B cell (primary cell): ENCODE measurements at regions not wholly inside any gene's neighbourhood (a gene's known extent, or its start where the extent isn't known, plus 50 kb on each side); places are given as distances from the start of the nearest gene placed in this dataset.

ENCODE experiments used
- ATAC-seq: fragments of 200-7000 bp; cut with Tn5 transposase; one replicate; pipeline ENCODE4 v1.10.0; 2021; ENCODE audit warnings: low read depth, mild to moderate bottlenecking, moderate number of reproducible peaks, moderate library complexity
- CTCF ChIA-PET: fragments of 350-600 bp; sonication (Branson Sonifier 250); formaldehyde crosslinking; loops from one replicate; lab custom pipeline; 2021; ENCODE audit warnings: antibody characterized with exemption, inconsistent platforms; lab: Charles Lee
- POLR2A ChIA-PET: fragments of 350-600 bp; sonication (Branson Sonifier 250); formaldehyde crosslinking; loops from one replicate; lab custom pipeline; 2021; ENCODE audit warnings: antibody characterized with exemption; lab: Charles Lee
- DNase-seq: peaks from one replicate; pipeline ENCODE4 v3.0.0; 2013
- H2AFZ ChIP-seq: 2 replicates; pipeline ENCODE4 v1.6.1; 2012; ENCODE audit warnings: mild to moderate bottlenecking, low read depth, low read length; ENCODE audit not compliant: insufficient read depth, poor library complexity, severe bottlenecking
- H3K27ac ChIP-seq, 2 donors: 1 replicate in 1 of 2; 2 replicates in 1 of 2; pipeline ENCODE4 v1.5.1; 2012 to 2013; ENCODE audit warnings: low read length in 2 of 2, mild to moderate bottlenecking in 2 of 2, moderate library complexity in 1 of 2
- H3K27me3 ChIP-seq, 4 experiments: fragments of 200-600 bp in 1 of 4; sonication (generic) in 1 of 4; replicated peaks in 1 of 4; 1 replicate in 2 of 4; 2 replicates in 2 of 4; pipeline versions ENCODE4 v1.6.1 to v1.7.0; 2013 to 2016; ENCODE audit warnings: low read length in 3 of 4, mild to moderate bottlenecking in 2 of 4, mixed read lengths in 1 of 4, moderate library complexity in 1 of 4; ENCODE audit not compliant: insufficient read depth in 4 of 4, control insufficient read depth in 3 of 4; ENCODE audit errors: control extremely low read depth in 1 of 4
- H3K36me3 ChIP-seq, 2 experiments: replicated peaks in 1 of 2; 1 replicate in 1 of 2; 2 replicates in 1 of 2; pipeline versions ENCODE4 v1.6.1 to v1.7.1; 2013; ENCODE audit warnings: low read length in 1 of 2; ENCODE audit not compliant: insufficient read depth in 2 of 2, control insufficient read depth in 1 of 2; ENCODE audit errors: control extremely low read depth in 1 of 2, extremely low read depth in 1 of 2
- H3K4me1 ChIP-seq, 2 donors: fragments of 200-600 bp in 1 of 2; sonication (generic) in 1 of 2; 1 replicate in 1 of 2; 2 replicates in 1 of 2; pipeline versions ENCODE4 v1.5.1 to v1.6.1; 2013 to 2017; ENCODE audit warnings: low read length in 2 of 2; ENCODE audit not compliant: control insufficient read depth in 2 of 2, insufficient read depth in 2 of 2
- H3K4me2 ChIP-seq: replicated peaks from 2 replicates; pipeline ENCODE3; 2012; ENCODE audit warnings: mild to moderate bottlenecking, low read depth, low read length; ENCODE audit not compliant: poor library complexity, severe bottlenecking
- H3K4me3 ChIP-seq, 5 experiments: fragments of 200-600 bp in 1 of 5; sonication (generic) in 1 of 5; 1 replicate in 3 of 5; 2 replicates in 2 of 5; pipeline versions ENCODE4 v1.5.1 to v1.7.0; 2011 to 2016; ENCODE audit warnings: low read length in 4 of 5, mild to moderate bottlenecking in 4 of 5, low read depth in 2 of 5, control low read depth in 1 of 5, moderate library complexity in 1 of 5; ENCODE audit not compliant: insufficient read depth in 1 of 5; ENCODE audit errors: control extremely low read depth in 1 of 5, extremely low read depth in 1 of 5
- H3K79me2 ChIP-seq: fragments of 200-600 bp; sonication (generic); one replicate; pipeline ENCODE4 v1.6.0; 2016; ENCODE audit warnings: low read length; ENCODE audit not compliant: control insufficient read depth, insufficient read depth
- H3K9ac ChIP-seq: fragments of 200-600 bp; sonication (generic); 2 replicates; pipeline ENCODE4 v1.6.1; 2017; ENCODE audit warnings: mild to moderate bottlenecking, low read length, moderate library complexity
- H3K9me3 ChIP-seq, 3 donors: one replicate each; pipeline versions ENCODE4 v1.6.1 to v1.7.1; 2013; ENCODE audit warnings: low read length in 2 of 3; ENCODE audit not compliant: control insufficient read depth in 2 of 3, insufficient read depth in 1 of 3; ENCODE audit errors: control extremely low read depth in 1 of 3
- H4K20me1 ChIP-seq: 2 replicates; pipeline ENCODE4 v1.6.0; 2012; ENCODE audit warnings: mild to moderate bottlenecking, low read length; ENCODE audit not compliant: insufficient read depth, control insufficient read depth, poor library complexity, severe bottlenecking
- H3K27ac Mint-ChIP-seq: one replicate; pipeline ENCODE4 v1.8.0; 2021; ENCODE audit warnings: mixed read lengths
- H3K27me3 Mint-ChIP-seq: one replicate; pipeline ENCODE4 v1.8.0; 2021; ENCODE audit warnings: mixed read lengths
- H3K4me1 Mint-ChIP-seq: one replicate; pipeline ENCODE4 v1.8.0; 2021; ENCODE audit warnings: mixed read lengths
- H3K4me3 Mint-ChIP-seq: one replicate; pipeline ENCODE4 v1.8.0; 2021; ENCODE audit warnings: mixed read lengths
- H3K9me3 Mint-ChIP-seq: one replicate; pipeline ENCODE4 v1.8.0; 2022; ENCODE audit warnings: mixed read lengths; ENCODE audit not compliant: insufficient read depth
- EZH2 ChIP-seq: IDR thresholded peaks from 2 replicates; pipeline ENCODE4 v1.6.1; 2012; ENCODE audit warnings: borderline replicate concordance, low read depth, mild to moderate bottlenecking, moderate library complexity, low read length; ENCODE audit not compliant: insufficient read depth, poor library complexity, severe bottlenecking
- WGBS: methylation state at CpG from one replicate; pipeline ENCODE4 v1.1.5; 2013; ENCODE audit warnings: missing lambda C conversion rate; ENCODE audit not compliant: insufficient coverage; 5-methylcytosine and 5-hydroxymethylcytosine counted together
- intact Hi-C: fragments of 100-400 bp; cut with micrococcal nuclease; formaldehyde crosslinking; loops from one replicate; pipeline ENCODE4 v1.10.0; 2022
- TF ChIP-seq, protein P1 (sequence below): fragments of 200-600 bp; IDR thresholded peaks from one replicate; pipeline ENCODE4 v1.8.0; 2022; ENCODE audit warnings: antibody characterized with exemption, mild to moderate bottlenecking

DNA sequence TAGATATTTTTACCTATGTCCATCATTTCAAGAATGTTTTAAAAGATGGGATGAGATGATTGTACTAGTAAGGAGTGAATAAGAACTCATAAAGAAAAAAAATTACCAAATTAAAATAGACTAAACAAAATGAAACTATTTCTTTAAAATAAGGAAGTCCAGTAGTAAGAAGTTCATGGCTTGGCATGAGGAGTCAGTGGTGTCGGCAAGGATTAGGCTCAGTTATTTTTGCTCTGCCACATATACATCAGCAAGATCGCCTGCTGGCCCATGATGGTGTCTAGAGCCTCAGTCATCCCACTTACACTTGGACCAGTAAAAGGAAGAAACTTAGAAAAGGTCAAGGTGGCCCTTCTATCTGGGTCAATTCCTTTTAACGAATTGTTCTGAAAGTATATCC, 300.9 kb upstream of the SLC8A1 start:
- no peaks in the 10 kb centered on the region for H4K20me1 ChIP-seq
- H3K9ac ChIP-seq, result no peak overlapping the region
- no peak overlapping the region for H3K27ac Mint-ChIP-seq
- no peaks in the 10 kb centered on the region for H3K4me1 ChIP-seq
- no peak overlapping the region for H3K27ac ChIP-seq
- no CpG with 5 or more reads among the region's 3 CpGs for WGBS
- no peak overlapping the region for H2AFZ ChIP-seq
- H3K4me2 ChIP-seq, result no peak overlapping the region
- ChIA-PET CTCF (no interaction called here), POLR2A (no interaction called here)
- intact Hi-C loops, result no loop called here
- DNase-seq (no peak), ATAC-seq (no peak)
- H3K27me3 ChIP-seq, result no peaks in the 10 kb centered on the region
- TF ChIP-seq EZH2, result no peak
- TF ChIP-seq, protein P1, sequence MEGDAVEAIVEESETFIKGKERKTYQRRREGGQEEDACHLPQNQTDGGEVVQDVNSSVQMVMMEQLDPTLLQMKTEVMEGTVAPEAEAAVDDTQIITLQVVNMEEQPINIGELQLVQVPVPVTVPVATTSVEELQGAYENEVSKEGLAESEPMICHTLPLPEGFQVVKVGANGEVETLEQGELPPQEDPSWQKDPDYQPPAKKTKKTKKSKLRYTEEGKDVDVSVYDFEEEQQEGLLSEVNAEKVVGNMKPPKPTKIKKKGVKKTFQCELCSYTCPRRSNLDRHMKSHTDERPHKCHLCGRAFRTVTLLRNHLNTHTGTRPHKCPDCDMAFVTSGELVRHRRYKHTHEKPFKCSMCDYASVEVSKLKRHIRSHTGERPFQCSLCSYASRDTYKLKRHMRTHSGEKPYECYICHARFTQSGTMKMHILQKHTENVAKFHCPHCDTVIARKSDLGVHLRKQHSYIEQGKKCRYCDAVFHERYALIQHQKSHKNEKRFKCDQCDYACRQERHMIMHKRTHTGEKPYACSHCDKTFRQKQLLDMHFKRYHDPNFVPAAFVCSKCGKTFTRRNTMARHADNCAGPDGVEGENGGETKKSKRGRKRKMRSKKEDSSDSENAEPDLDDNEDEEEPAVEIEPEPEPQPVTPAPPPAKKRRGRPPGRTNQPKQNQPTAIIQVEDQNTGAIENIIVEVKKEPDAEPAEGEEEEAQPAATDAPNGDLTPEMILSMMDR, result no peak
- no peak overlapping the region for H3K4me3 Mint-ChIP-seq
- H3K27me3 Mint-ChIP-seq, result no peaks in the 10 kb centered on the region
- H3K79me2 ChIP-seq, result no peaks in the 10 kb centered on the region
- H3K36me3 ChIP-seq, result no peaks in the 10 kb centered on the region
- H3K9me3 Mint-ChIP-seq, result no peaks in the 10 kb centered on the region
- no peak overlapping the region for H3K4me3 ChIP-seq
- no peaks in the 10 kb centered on the region for H3K4me1 Mint-ChIP-seq
- H3K9me3 ChIP-seq, result no peaks in the 10 kb centered on the region

DNA sequence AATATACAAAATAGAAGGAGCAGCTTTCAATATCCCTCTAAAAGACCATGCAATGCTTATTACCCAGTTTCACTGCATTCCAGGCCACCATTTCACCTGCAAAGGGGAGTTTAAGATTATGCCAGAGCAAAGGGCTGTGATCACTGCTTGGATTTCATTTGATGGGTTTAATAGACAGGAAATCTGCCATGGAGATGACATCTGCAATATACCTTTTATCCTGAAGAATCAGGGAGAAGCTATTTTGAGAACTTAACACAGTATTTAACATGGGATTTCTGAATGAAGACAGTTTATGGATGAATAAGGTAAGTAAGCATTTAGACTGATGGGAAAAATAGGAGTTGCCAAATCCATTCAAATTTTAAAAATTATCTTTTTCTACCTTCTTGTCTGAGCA, 303.0 kb upstream of the SLC8A1 start:
- Histone ChIP-seq H3K79me2 (no peaks in the 10 kb centered on the region), H3K9ac (no peak overlapping the region), H4K20me1 (no peaks in the 10 kb centered on the region), H2AFZ (no peak overlapping the region), H3K4me3 (no peak overlapping the region), H3K4me2 (no peak overlapping the region), H3K27ac (no peak overlapping the region), H3K27me3 (no peaks in the 10 kb centered on the region), H3K36me3 (no peaks in the 10 kb centered on the region), H3K9me3 (no peaks in the 10 kb centered on the region), H3K4me1 (no peaks in the 10 kb centered on the region)
- POLR2A ChIA-PET, result no interaction called here
- intact Hi-C loops, result no loop called here
- Mint-ChIP-seq H3K4me1 (peaks cover 2% of the 10 kb centered on the region), H3K27me3 (no peaks in the 10 kb centered on the region), H3K4me3 (no peak overlapping the region), H3K27ac (no peak overlapping the region), H3K9me3 (no peaks in the 10 kb centered on the region)
- no peak for DNase-seq
- ATAC-seq, result no peak
- TF ChIP-seq, protein P1, result no peak
- TF ChIP-seq EZH2, result no peak
- CTCF ChIA-PET, result no interaction called here
